GM18517 (cell line): ENCODE measurements at regions not wholly inside any gene's neighbourhood (a gene's known extent, or its start where the extent isn't known, plus 50 kb on each side); places are given as distances from the start of the nearest gene placed in this dataset.

ENCODE experiments used
- ATAC-seq: cut with Tn5 transposase; IDR thresholded peaks from one replicate; pipeline ENCODE4 v1.9.1; 2021; ENCODE audit warnings: mild to moderate bottlenecking, moderate library complexity; ENCODE audit not compliant: unreplicated experiment

- ATAC-seq: no peak
Observed at GRCh38 chr18:56323673-56324072, 314.7 kb downstream of the TXNL1 start.

GRCh38 chr18:56322406-56322805 is 316.0 kb downstream of the TXNL1 start:
- no peak for ATAC-seq

- ATAC-seq: no peak
Observed at GRCh38 chr18:56321470-56321869, 316.9 kb downstream of the TXNL1 start.

GRCh38 chr18:56319953-56320352 is 318.4 kb downstream of the TXNL1 start:
- no peak for ATAC-seq

GRCh38 chr18:56316727-56317126 is 321.7 kb downstream of the TXNL1 start:
- no peak for ATAC-seq

GRCh38 chr18:56315363-56315762 is 323.0 kb downstream of the TXNL1 start:
- ATAC-seq: no peak

- no peak for ATAC-seq
Observed at GRCh38 chr18:56314396-56314795, 324.0 kb downstream of the TXNL1 start.

- ATAC-seq: no peak
Observed at GRCh38 chr18:56312551-56313335, 325.6 kb downstream of the TXNL1 start.

- ATAC-seq: no peak
Observed at GRCh38 chr18:56309104-56309503, 329.3 kb downstream of the TXNL1 start.

GRCh38 chr18:56307354-56308170 is 330.8 kb downstream of the TXNL1 start:
- no peak for ATAC-seq

- no peak for ATAC-seq
Observed at GRCh38 chr18:56306797-56307196, 331.6 kb downstream of the TXNL1 start.

- ATAC-seq: no peak
Observed at GRCh38 chr18:56305583-56305982, 332.8 kb downstream of the TXNL1 start.

- no peak for ATAC-seq
Observed at GRCh38 chr18:56302156-56302555, 336.2 kb downstream of the TXNL1 start.

- ATAC-seq: no peak
Observed at GRCh38 chr18:56299740-56300139, 338.7 kb downstream of the TXNL1 start.

GRCh38 chr18:56298935-56299334 is 339.5 kb downstream of the TXNL1 start:
- no peak for ATAC-seq

- no peak for ATAC-seq
Observed at GRCh38 chr18:56296381-56296780, 342.0 kb downstream of the TXNL1 start.

- no peak for ATAC-seq
Observed at GRCh38 chr18:56294484-56295183, 343.8 kb downstream of the TXNL1 start.

GRCh38 chr18:56291294-56291693 is 347.1 kb downstream of the TXNL1 start:
- no peak for ATAC-seq

- no peak for ATAC-seq
Observed at GRCh38 chr18:56289381-56289780, 349.0 kb downstream of the TXNL1 start.

GRCh38 chr18:56286775-56287325 is 351.5 kb downstream of the TXNL1 start:
- no peak for ATAC-seq

GRCh38 chr18:56285387-56286065 is 352.9 kb downstream of the TXNL1 start:
- no peak for ATAC-seq
